GM13976 (cell line): ENCODE measurements at regions not wholly inside any gene's neighbourhood (a gene's known extent, or its start where the extent isn't known, plus 50 kb on each side); places are given as distances from the start of the nearest gene placed in this dataset.

ENCODE experiments used
- DNase-seq: peaks from one replicate; pipeline ENCODE4 v3.0.0; 2012; ENCODE audit warnings: low spot score
- in situ Hi-C: fragments of 300-500 bp; cut with MboI; formaldehyde crosslinking; loops from one replicate; pipeline ENCODE4 v1.12.0; 2022; ENCODE audit warnings: low sequenced_read_pairs, mixed read lengths, inconsistent platforms; ENCODE audit not compliant: unreplicated experiment
- TF ChIP-seq, protein P1 (sequence below): IDR thresholded peaks from 2 replicates; pipeline ENCODE4 v1.5.1; 2012; ENCODE audit warnings: borderline replicate concordance, mild to moderate bottlenecking; ENCODE audit not compliant: insufficient read depth; ENCODE audit errors: extremely low read depth, missing control alignments, control extremely low read depth

DNA sequence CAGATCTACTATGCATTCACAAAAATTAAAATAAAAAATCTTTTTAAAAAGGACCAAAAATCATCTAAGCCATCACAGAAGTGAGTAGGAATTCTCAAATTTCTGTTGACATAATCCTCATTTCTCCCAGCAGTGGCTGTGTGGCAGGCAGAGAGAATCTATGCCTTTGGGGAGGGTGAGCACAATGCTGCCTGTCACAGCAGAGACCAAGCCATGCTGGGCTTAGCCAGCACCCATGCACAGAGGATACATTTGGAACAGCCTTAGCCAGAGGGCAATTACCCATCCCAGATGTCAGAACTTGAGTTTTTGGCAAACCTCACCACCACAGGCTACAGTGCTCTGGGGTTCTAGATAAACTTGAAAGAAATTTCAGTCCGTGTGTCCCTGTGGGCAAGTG is 1274.8 kb upstream of the ADGRL3 start:
- in situ Hi-C loops = no loop called here
- TF ChIP-seq, protein P1, sequence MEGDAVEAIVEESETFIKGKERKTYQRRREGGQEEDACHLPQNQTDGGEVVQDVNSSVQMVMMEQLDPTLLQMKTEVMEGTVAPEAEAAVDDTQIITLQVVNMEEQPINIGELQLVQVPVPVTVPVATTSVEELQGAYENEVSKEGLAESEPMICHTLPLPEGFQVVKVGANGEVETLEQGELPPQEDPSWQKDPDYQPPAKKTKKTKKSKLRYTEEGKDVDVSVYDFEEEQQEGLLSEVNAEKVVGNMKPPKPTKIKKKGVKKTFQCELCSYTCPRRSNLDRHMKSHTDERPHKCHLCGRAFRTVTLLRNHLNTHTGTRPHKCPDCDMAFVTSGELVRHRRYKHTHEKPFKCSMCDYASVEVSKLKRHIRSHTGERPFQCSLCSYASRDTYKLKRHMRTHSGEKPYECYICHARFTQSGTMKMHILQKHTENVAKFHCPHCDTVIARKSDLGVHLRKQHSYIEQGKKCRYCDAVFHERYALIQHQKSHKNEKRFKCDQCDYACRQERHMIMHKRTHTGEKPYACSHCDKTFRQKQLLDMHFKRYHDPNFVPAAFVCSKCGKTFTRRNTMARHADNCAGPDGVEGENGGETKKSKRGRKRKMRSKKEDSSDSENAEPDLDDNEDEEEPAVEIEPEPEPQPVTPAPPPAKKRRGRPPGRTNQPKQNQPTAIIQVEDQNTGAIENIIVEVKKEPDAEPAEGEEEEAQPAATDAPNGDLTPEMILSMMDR = no peak

DNA sequence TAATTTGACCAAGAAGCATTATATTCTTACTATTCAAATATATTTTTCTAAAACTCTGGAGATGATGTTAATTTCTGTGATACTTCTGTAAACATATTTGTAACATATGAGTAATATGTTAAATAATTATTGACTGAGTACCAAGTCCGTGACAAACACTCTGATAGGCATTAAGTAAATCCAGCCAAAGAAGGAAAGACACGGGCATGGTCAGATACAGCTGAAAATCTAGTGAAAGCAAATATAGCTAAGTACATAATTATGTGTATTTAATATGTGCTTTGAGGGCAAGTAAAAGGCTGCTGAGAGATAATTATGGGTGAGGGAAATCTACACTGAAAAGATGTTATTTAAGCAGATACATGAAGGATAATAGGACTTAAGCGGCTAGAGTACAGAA is 1263.6 kb upstream of the ADGRL3 start:
- no peak for DNase-seq
- in situ Hi-C loops = no loop called here
- TF ChIP-seq, protein P1 = no peak

More for the DNA sequence above, 1274.8 kb upstream of the ADGRL3 start:
- DNase-seq = no peak

DNA sequence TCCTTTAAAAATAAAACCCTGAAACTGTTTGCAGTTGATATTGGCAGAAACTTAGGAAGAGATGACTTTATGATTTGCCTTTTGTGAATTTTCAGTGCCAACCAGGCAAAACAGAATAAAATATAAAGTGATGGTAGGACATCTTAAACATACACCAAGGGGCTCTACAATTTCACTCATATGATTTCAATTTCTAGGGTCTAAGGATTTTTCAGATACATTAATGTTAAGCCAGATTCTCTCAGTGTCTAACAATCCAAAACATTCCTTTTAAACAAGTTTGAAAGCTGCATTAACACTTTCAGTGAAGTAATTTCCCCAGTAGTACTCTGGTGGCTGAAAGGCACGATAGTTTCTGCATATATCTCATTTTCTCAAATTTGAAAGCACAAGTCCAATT is 1262.0 kb upstream of the ADGRL3 start:
- in situ Hi-C loops = no loop called here
- TF ChIP-seq, protein P1 = no peak
- DNase-seq = no peak

DNA sequence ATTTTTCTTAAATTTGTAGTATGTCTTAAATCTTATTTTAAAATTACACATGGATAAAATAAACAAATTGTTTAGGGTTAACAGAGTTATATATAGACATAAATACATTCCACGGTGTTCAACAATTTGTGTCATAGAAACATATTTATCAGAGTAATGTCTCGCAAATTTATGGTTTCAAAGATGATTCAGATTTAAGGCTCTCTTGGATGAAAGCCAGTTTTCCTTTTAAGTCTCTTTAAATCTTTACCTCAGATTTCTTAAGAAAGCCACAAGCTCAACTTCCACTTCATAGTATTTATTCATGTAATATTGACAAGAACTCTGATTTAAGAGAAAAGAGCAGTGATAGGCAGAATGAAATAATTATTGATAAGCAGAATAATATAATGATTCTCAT is 1254.8 kb upstream of the ADGRL3 start:
- no peak for DNase-seq
- TF ChIP-seq, protein P1 = no peak
- in situ Hi-C loops = no loop called here

DNA sequence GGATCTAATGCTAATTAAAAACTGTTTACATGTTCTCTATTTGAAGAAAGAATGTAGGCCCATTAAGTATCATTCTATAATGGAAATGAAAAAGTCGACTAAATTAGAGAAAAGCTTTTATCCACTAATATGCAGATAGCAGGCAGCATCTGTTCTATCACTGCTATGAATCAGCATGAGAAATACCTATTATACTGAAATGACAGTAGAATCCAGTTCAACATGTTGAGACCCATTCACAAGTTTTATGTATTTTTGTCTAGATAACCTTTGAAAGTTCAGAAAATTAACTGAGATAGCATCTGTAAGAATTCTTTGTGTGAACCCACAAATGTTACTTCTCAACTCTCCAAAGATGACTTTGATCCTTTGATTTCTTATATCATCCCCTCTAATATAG is 1254.4 kb upstream of the ADGRL3 start:
- in situ Hi-C loops = no loop called here
- no peak for DNase-seq
- TF ChIP-seq, protein P1 = no peak

DNA sequence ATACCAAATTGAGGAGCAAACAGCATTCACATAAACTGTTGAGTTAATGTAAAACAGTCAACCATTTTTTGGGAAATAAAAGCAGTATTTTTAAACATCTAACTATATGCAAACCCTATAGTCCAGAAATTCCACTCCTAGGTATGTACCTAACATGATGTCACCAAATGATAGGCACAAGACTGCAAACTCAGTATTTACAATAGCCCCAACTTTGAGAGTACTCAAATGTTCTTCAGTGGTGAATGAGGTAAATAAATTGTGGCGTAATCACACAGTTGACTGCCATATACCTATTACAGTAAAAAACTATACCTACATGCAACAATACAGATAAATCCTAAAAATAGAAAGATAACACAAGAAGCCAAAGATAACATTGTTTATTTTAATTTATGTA is 1243.8 kb upstream of the ADGRL3 start:
- DNase-seq = no peak
- in situ Hi-C loops = no loop called here
- TF ChIP-seq, protein P1 = no peak

DNA sequence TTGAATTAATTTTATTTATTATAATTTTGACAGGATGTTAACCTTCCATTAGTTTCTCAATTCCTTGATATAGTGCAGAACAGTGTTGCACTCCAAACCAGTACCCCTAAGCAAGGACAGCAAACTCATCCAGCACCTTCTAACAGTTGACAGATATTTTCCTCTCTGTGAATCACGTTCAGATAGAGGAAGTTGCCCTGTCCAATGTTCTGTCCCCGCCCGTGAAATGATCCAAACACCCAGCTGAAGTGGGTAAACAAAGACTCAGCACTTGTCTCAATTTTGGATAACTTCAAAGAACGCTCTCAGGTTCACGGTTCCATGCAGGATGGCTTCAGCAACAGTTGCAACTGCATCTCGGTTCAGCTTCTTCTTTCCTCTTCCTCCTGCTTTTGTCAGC is 1240.0 kb upstream of the ADGRL3 start:
- in situ Hi-C loops = no loop called here
- DNase-seq = no peak
- TF ChIP-seq, protein P1 = no peak
